Neural cell (in vitro differentiated cells): ENCODE measurements at regions not wholly inside any gene's neighbourhood (a gene's known extent, or its start where the extent isn't known, plus 50 kb on each side); places are given as distances from the start of the nearest gene placed in this dataset.

ENCODE experiments used
- H2AFZ ChIP-seq: fragments of 200-600, 300-800 bp; sonication (generic), shearing (Covaris generic); 2 replicates; pipeline ENCODE4 v1.6.0; 2014; ENCODE audit warnings: low read depth, mild to moderate bottlenecking, antibody characterized with exemption, low read length, moderate library complexity
- H3F3A ChIP-seq: fragments of 200-600 bp; shearing (Covaris generic); 2 replicates; pipeline ENCODE4 v1.6.1; 2016; ENCODE audit warnings: mild to moderate bottlenecking, moderate library complexity, mixed read lengths, antibody characterized with exemption, low read length; ENCODE audit not compliant: insufficient read depth, poor library complexity, severe bottlenecking
- H3K27ac ChIP-seq: fragments of 200-600, 300-800 bp; sonication (generic), shearing (Covaris generic); 2 replicates; pipeline ENCODE4 v1.5.1; 2014; ENCODE audit warnings: mild to moderate bottlenecking, low read length, moderate library complexity
- H3K27me3 ChIP-seq: fragments of 300-800, 200-600 bp; sonication (generic), shearing (Covaris generic); 2 replicates; pipeline ENCODE4 v1.6.0; 2014; ENCODE audit warnings: mild to moderate bottlenecking, low read depth, low read length, moderate library complexity; ENCODE audit not compliant: insufficient read depth
- H3K36me3 ChIP-seq: fragments of 300-800, 200-600 bp; sonication (generic), shearing (Covaris generic); 2 replicates; pipeline ENCODE4 v1.5.1; 2014; ENCODE audit warnings: mild to moderate bottlenecking, antibody characterized with exemption, low read length, moderate library complexity; ENCODE audit not compliant: insufficient read depth
- H3K4me2 ChIP-seq: fragments of 300-800, 200-600 bp; sonication (generic), shearing (Covaris generic); 2 replicates; pipeline ENCODE4 v1.6.0; 2014; ENCODE audit warnings: mild to moderate bottlenecking, low read length
- H3K4me3 ChIP-seq: fragments of 300-800, 200-600 bp; sonication (generic), shearing (Covaris generic); 2 replicates; pipeline ENCODE4 v1.5.1; 2014; ENCODE audit warnings: mild to moderate bottlenecking, low read length, moderate library complexity
- H3K79me2 ChIP-seq: fragments of 200-600 bp; shearing (Covaris generic); replicated peaks from 2 replicates; pipeline ENCODE4 v1.6.0; 2014; ENCODE audit warnings: mild to moderate bottlenecking, low read length, moderate library complexity; ENCODE audit not compliant: insufficient read depth
- H3K9ac ChIP-seq: fragments of 300-800, 200-600 bp; sonication (generic), shearing (Covaris generic); 2 replicates; pipeline ENCODE4 v1.6.1; 2016; ENCODE audit warnings: mild to moderate bottlenecking, low read length, mixed read lengths
- H3K9me2 ChIP-seq: fragments of 200-600 bp; shearing (Covaris generic); 2 replicates; pipeline ENCODE4 v1.6.1; 2016; ENCODE audit warnings: mild to moderate bottlenecking, low read length, mixed read lengths; ENCODE audit not compliant: insufficient read depth
- H3K9me3 ChIP-seq: fragments of 200-600, 300-800 bp; sonication (generic), shearing (Covaris generic); 2 replicates; pipeline ENCODE4 v1.6.1; 2016; ENCODE audit warnings: mild to moderate bottlenecking, mixed run types, low read length, moderate library complexity, mixed read lengths
- H4K20me1 ChIP-seq: fragments of 200-600 bp; shearing (Covaris generic); 2 replicates; pipeline ENCODE4 v1.6.1; 2016; ENCODE audit warnings: mild to moderate bottlenecking, mixed run types; ENCODE audit not compliant: insufficient read depth
- EP300 ChIP-seq: fragments of 450-650 bp; conservative IDR thresholded peaks from 2 replicates; pipeline ENCODE4 v1.6.1; 2014; ENCODE audit warnings: antibody characterized with exemption, mild to moderate bottlenecking, moderate library complexity; ENCODE audit not compliant: poor library complexity, severe bottlenecking
- EZH2 ChIP-seq: fragments of 200-600, 300-800 bp; shearing (Covaris generic), sonication (generic); IDR thresholded peaks from 2 replicates; pipeline ENCODE4 v1.6.1; 2014; ENCODE audit warnings: antibody characterized with exemption, low read length, borderline replicate concordance, mild to moderate bottlenecking; ENCODE audit not compliant: insufficient read depth, poor library complexity, severe bottlenecking
- MXI1 ChIP-seq: fragments of 450-650 bp; conservative IDR thresholded peaks from 2 replicates; pipeline ENCODE4 v1.6.1; 2014; ENCODE audit warnings: antibody characterized with exemption, mild to moderate bottlenecking; ENCODE audit not compliant: poor library complexity, severe bottlenecking
- POLR2AphosphoS5 ChIP-seq: IDR thresholded peaks from 2 replicates; pipeline ENCODE4 v1.6.1; 2012
- RAD21 ChIP-seq: fragments of 450-650 bp; conservative IDR thresholded peaks from 2 replicates; pipeline ENCODE4 v1.6.1; 2014; ENCODE audit warnings: antibody characterized with exemption, mild to moderate bottlenecking, moderate library complexity
- REST ChIP-seq: IDR thresholded peaks from 2 replicates; pipeline ENCODE4 v1.6.1; 2012; ENCODE audit warnings: borderline replicate concordance
- SMC3 ChIP-seq: fragments of 450-650 bp; conservative IDR thresholded peaks from 2 replicates; pipeline ENCODE4 v1.6.1; 2014; ENCODE audit warnings: antibody characterized with exemption, mild to moderate bottlenecking, moderate library complexity; ENCODE audit not compliant: poor library complexity
- TAF1 ChIP-seq: IDR thresholded peaks from 2 replicates; pipeline ENCODE4 v1.6.1; 2012; ENCODE audit warnings: low read depth

GRCh38 chr4:34572026-34572425, 1672.3 kb downstream of the ARAP2 start:
- no peak for TF ChIP-seq MXI1
- no peak for TF ChIP-seq TAF1
- no peak for TF ChIP-seq EZH2
- no peak for TF ChIP-seq RAD21
- TF ChIP-seq REST: no peak
- no peaks in the 10 kb centered on the region for H3K9me3 ChIP-seq
- H3K4me2 ChIP-seq: no peak overlapping the region
- no peaks in the 10 kb centered on the region for H3K9me2 ChIP-seq
- no peak overlapping the region for H3K4me3 ChIP-seq
- no peak overlapping the region for H2AFZ ChIP-seq
- H3K9ac ChIP-seq: no peak overlapping the region
- H3K27ac ChIP-seq: no peak overlapping the region
- H3K79me2 ChIP-seq: no peaks in the 10 kb centered on the region
- no peaks in the 10 kb centered on the region for H4K20me1 ChIP-seq
- no peaks in the 10 kb centered on the region for H3K27me3 ChIP-seq
- H3K36me3 ChIP-seq: no peaks in the 10 kb centered on the region
- H3F3A ChIP-seq: no peaks in the 10 kb centered on the region

DNA sequence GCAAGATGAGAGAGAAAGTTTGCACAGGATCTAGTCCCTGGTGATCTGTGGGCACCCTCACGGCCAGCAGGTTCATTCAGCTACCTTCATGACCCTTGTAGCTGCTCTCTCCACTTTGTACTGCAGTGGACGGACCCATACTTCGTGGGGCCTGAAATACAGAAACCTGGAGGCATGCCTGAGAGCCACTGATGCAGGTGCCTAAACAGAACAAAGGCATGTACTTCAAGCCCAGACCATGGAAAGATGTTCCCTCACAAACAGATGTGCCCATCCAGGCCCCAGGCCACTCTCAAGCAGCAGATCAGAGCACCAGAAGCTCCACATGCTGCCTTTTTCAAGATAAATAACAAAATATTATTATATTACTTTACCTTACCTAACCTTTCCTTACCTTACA, 1629.0 kb downstream of the ARAP2 start:
- Histone ChIP-seq H3K27ac (no peak overlapping the region), H3K9ac (no peak overlapping the region), H2AFZ (no peak overlapping the region)

More for the DNA sequence above, 1629.0 kb downstream of the ARAP2 start:
- no peaks in the 10 kb centered on the region for H3K36me3 ChIP-seq
- H3K4me2 ChIP-seq: no peak overlapping the region
- no peaks in the 10 kb centered on the region for H3K9me2 ChIP-seq
- no peaks in the 10 kb centered on the region for H3F3A ChIP-seq
- H3K4me3 ChIP-seq: no peak overlapping the region
- TF ChIP-seq POLR2AphosphoS5 (no peak), REST (no peak), SMC3 (no peak), MXI1 (no peak), EZH2 (no peak), EP300 (no peak)
- H3K9me3 ChIP-seq: no peaks in the 10 kb centered on the region
- H3K79me2 ChIP-seq: no peaks in the 10 kb centered on the region
- H3K27me3 ChIP-seq: no peaks in the 10 kb centered on the region
- no peaks in the 10 kb centered on the region for H4K20me1 ChIP-seq
